DOHH2 (cell line): ENCODE measurements at regions not wholly inside any gene's neighbourhood (a gene's known extent, or its start where the extent isn't known, plus 50 kb on each side); places are given as distances from the start of the nearest gene placed in this dataset.

Source experiments
- H3F3A ChIP-seq: fragments of 200-600 bp; sonication (generic), shearing (Covaris generic); 2 replicates; pipeline ENCODE4 v1.6.0; 2016; ENCODE audit warnings: antibody characterized with exemption, mild to moderate bottlenecking; ENCODE audit not compliant: control insufficient read depth, insufficient read depth
- H3K27ac ChIP-seq: fragments of 200-600 bp; sonication (generic); 2 replicates; pipeline ENCODE4 v1.5.1; 2014; ENCODE audit warnings: low read depth, mild to moderate bottlenecking, low read length, moderate library complexity
- H3K27me3 ChIP-seq: fragments of 200-600 bp; sonication (generic); 2 replicates; pipeline ENCODE4 v1.6.1; 2014; ENCODE audit warnings: mild to moderate bottlenecking, low read length, mixed read lengths; ENCODE audit not compliant: control insufficient read depth
- H3K36me3 ChIP-seq: fragments of 200-600 bp; sonication (generic); 2 replicates; pipeline ENCODE4 v1.6.1; 2014; ENCODE audit warnings: mild to moderate bottlenecking, low read length, moderate library complexity, mixed read lengths; ENCODE audit not compliant: control insufficient read depth
- H3K4me1 ChIP-seq: fragments of 200-600 bp; sonication (generic); 2 replicates; pipeline ENCODE4 v1.6.1; 2014; ENCODE audit warnings: mild to moderate bottlenecking, low read length, mixed read lengths; ENCODE audit not compliant: control insufficient read depth
- H3K4me2 ChIP-seq: fragments of 200-600 bp; sonication (generic); 2 replicates; pipeline ENCODE4 v1.6.0; 2014; ENCODE audit warnings: mild to moderate bottlenecking, low read length, moderate library complexity
- H3K4me3 ChIP-seq: fragments of 200-600 bp; sonication (generic); 2 replicates; pipeline ENCODE4 v1.5.1; 2014; ENCODE audit warnings: mild to moderate bottlenecking, low read length, mixed read lengths
- H3K79me2 ChIP-seq: fragments of 200-600 bp; sonication (generic); 2 replicates; pipeline ENCODE4 v1.6.1; 2014; ENCODE audit warnings: mild to moderate bottlenecking, low read length, mixed read lengths; ENCODE audit not compliant: control insufficient read depth
- H3K9me2 ChIP-seq: fragments of 200-600 bp; sonication (generic); replicated peaks from 2 replicates; pipeline ENCODE4 v1.6.1; 2014; ENCODE audit warnings: mild to moderate bottlenecking, low read length, mixed read lengths; ENCODE audit not compliant: control insufficient read depth
- H3K9me3 ChIP-seq: fragments of 200-600 bp; sonication (generic); 2 replicates; pipeline ENCODE4 v1.6.1; 2014; ENCODE audit warnings: antibody characterized with exemption, low read length, mixed read lengths; ENCODE audit not compliant: control insufficient read depth, insufficient read depth
- H4K20me1 ChIP-seq: fragments of 200-600 bp; sonication (generic); 2 replicates; pipeline ENCODE4 v1.6.0; 2014; ENCODE audit warnings: low read depth, mild to moderate bottlenecking, antibody characterized with exemption, low read length, moderate library complexity; ENCODE audit not compliant: control insufficient read depth, insufficient read depth
- EZH2phosphoT487 ChIP-seq: fragments of 200-600 bp; sonication (generic); IDR thresholded peaks from 2 replicates; pipeline ENCODE4 v1.6.1; 2017; ENCODE audit warnings: borderline replicate concordance, mild to moderate bottlenecking, antibody characterized with exemption, low read length, moderate library complexity, mixed read lengths
- TF ChIP-seq, protein P1 (sequence below): fragments of 200-600 bp; sonication (generic); IDR thresholded peaks from one replicate; pipeline ENCODE4 v1.5.1; 2014; ENCODE audit warnings: antibody characterized with exemption, mild to moderate bottlenecking, low read depth, low read length; ENCODE audit not compliant: poor library complexity, severe bottlenecking

- TF ChIP-seq, protein P1, sequence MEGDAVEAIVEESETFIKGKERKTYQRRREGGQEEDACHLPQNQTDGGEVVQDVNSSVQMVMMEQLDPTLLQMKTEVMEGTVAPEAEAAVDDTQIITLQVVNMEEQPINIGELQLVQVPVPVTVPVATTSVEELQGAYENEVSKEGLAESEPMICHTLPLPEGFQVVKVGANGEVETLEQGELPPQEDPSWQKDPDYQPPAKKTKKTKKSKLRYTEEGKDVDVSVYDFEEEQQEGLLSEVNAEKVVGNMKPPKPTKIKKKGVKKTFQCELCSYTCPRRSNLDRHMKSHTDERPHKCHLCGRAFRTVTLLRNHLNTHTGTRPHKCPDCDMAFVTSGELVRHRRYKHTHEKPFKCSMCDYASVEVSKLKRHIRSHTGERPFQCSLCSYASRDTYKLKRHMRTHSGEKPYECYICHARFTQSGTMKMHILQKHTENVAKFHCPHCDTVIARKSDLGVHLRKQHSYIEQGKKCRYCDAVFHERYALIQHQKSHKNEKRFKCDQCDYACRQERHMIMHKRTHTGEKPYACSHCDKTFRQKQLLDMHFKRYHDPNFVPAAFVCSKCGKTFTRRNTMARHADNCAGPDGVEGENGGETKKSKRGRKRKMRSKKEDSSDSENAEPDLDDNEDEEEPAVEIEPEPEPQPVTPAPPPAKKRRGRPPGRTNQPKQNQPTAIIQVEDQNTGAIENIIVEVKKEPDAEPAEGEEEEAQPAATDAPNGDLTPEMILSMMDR = no peak
- TF ChIP-seq EZH2phosphoT487 = no peak
- H3K9me2 ChIP-seq = no peaks in the 10 kb centered on the region
- H3K9me3 ChIP-seq = no peaks in the 10 kb centered on the region
- H3K79me2 ChIP-seq = no peaks in the 10 kb centered on the region
- no peaks in the 10 kb centered on the region for H4K20me1 ChIP-seq
- H3K27me3 ChIP-seq = no peaks in the 10 kb centered on the region
- H3F3A ChIP-seq = peaks cover 26% of the 10 kb centered on the region
- H3K4me1 ChIP-seq = peaks cover 99% of the 10 kb centered on the region
- peak overlapping the region; percentile 65 for H3K4me2 ChIP-seq
- H3K36me3 ChIP-seq = peaks cover 29% of the 10 kb centered on the region; the same call in 1 of the 2 replicates
- peak overlapping the region; percentile 50 for H3K4me3 ChIP-seq
- peak overlapping the region; percentile 95 for H3K27ac ChIP-seq
Observed at GRCh38 chr7:47149208-47149839, 432.6 kb downstream of the TNS3 start.

DNA sequence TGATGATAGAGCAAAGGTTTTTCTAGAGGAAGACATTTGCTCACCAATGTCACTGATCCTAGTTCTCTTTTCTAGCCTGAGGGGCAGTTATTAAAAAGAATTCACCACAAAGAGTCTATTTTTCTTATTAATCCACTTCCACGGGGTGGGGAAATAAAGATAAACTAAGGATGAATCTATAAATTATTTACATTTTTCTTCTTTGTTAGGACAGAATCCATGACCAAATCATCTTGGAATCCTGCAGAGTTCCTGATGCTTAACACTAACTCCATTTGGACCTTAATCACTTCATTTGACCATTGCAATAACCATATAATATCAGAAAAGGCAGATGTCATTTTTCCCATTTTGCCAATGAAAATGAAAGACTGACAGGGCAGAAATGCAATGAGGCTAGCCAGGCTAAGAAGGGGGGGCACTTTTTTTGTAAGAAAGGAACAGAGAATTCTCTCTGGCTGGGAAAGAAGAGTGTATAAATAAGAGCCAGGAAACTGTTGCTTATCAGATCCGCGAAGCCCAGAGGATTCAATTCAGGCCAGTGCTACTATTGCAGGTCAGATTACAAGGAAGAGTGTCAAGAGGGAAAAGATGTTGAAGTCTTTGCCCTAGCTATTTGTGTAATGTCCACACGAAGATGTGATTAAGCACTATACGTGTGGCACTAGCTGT, 433.2 kb downstream of the TNS3 start:
- TF ChIP-seq, protein P1 = no peak
- no peak for TF ChIP-seq EZH2phosphoT487
- H3K4me3 ChIP-seq = peak overlapping the region; percentile 50
- peaks cover 92% of the 10 kb centered on the region for H3K4me1 ChIP-seq
- peaks cover 29% of the 10 kb centered on the region; the same call in 1 of the 2 replicates for H3K36me3 ChIP-seq
- H3K9me2 ChIP-seq = no peaks in the 10 kb centered on the region
- H3K4me2 ChIP-seq = peak overlapping the region; percentile 65
- H4K20me1 ChIP-seq = no peaks in the 10 kb centered on the region
- H3K9me3 ChIP-seq = no peaks in the 10 kb centered on the region
- H3K79me2 ChIP-seq = no peaks in the 10 kb centered on the region
- H3K27ac ChIP-seq = peak overlapping the region; percentile 95
- no peaks in the 10 kb centered on the region for H3K27me3 ChIP-seq
- peaks cover 21% of the 10 kb centered on the region for H3F3A ChIP-seq

GRCh38 chr7:47147213-47147631, 434.7 kb downstream of the TNS3 start:
- H4K20me1 ChIP-seq = no peaks in the 10 kb centered on the region
- H3K27ac ChIP-seq = peak overlapping the region; percentile 7
- no peaks in the 10 kb centered on the region for H3K9me3 ChIP-seq
- no peaks in the 10 kb centered on the region for H3K79me2 ChIP-seq
- TF ChIP-seq EZH2phosphoT487 = no peak
- TF ChIP-seq, protein P1 = no peak
- peaks cover 29% of the 10 kb centered on the region; the same call in 1 of the 2 replicates for H3K36me3 ChIP-seq
- H3K4me2 ChIP-seq = no peak overlapping the region
- peaks cover 10% of the 10 kb centered on the region for H3F3A ChIP-seq
- 0 out of 2 replicates have a peak overlapping the region, but pooled peaks have one; percentile 3 for H3K4me3 ChIP-seq
- peaks cover 82% of the 10 kb centered on the region for H3K4me1 ChIP-seq
- no peaks in the 10 kb centered on the region for H3K27me3 ChIP-seq
- H3K9me2 ChIP-seq = no peaks in the 10 kb centered on the region
